A549 (cell line): ENCODE measurements at regions not wholly inside any gene's neighbourhood (a gene's known extent, or its start where the extent isn't known, plus 50 kb on each side); places are given as distances from the start of the nearest gene placed in this dataset.

Source experiments
- ATAC-seq, 2 experiments: fragments of 200-7000 bp in 1 of 2; fragments of >200 bp in 1 of 2; cut with Nextera tagmentation in 1 of 2; cut with Tn5 transposase in 1 of 2; 3 replicates each; pipeline versions ENCODE4 v1.8.0 to v1.9.1; 2018 to 2020; ENCODE audit warnings: mild to moderate bottlenecking in 1 of 2, moderate library complexity in 1 of 2
- CTCF ChIA-PET: fragments of 300-600 bp; sonication (Branson Sonifier 250); formaldehyde crosslinking; extraction: SDS; loops from one replicate; lab custom pipeline; 2021; ENCODE audit warnings: antibody characterized with exemption, inconsistent platforms; lab: Yijun Ruan, JAX
- POLR2A ChIA-PET: fragments of 350-600 bp; formaldehyde crosslinking; extraction: SDS; loops from one replicate; lab custom pipeline; 2021; ENCODE audit warnings: antibody characterized with exemption, inconsistent platforms; lab: Yijun Ruan, JAX
- DNase-seq, 2 experiments: peaks; one replicate each; pipeline versions ENCODE4 v3.0.0 to v3.0.0-alpha.2; 2011 to 2016; ENCODE audit warnings: low read depth in 1 of 2, low spot score in 1 of 2
- FAIRE-seq: peaks from 2 replicates; lab custom pipeline; 2011; peaks lifted over from hg19 to GRCh38; lab: Jason Lieb, UNC
- H3K27ac ChIP-seq, 2 experiments: fragments of >200 bp; sonication (Bioruptor Twin); formaldehyde crosslinking; 3 replicates each; pipeline ENCODE4 v1.5.1; 2016 to 2017
- H3K4me1 ChIP-seq: fragments of >200 bp; sonication (Bioruptor Twin); formaldehyde crosslinking; 3 replicates; pipeline ENCODE4 v1.6.1; 2016
- H3K4me2 ChIP-seq: fragments of >200 bp; sonication (Bioruptor Twin); formaldehyde crosslinking; 3 replicates; pipeline ENCODE4 v1.6.1; 2016
- H3K4me3 ChIP-seq: fragments of >200 bp; sonication (Bioruptor Twin); formaldehyde crosslinking; 3 replicates; pipeline ENCODE4 v1.5.1; 2016
- H3K9me3 ChIP-seq: fragments of >200 bp; sonication (Bioruptor Twin); formaldehyde crosslinking; 3 replicates; pipeline ENCODE4 v1.6.1; 2016
- CBX2 ChIP-seq: fragments of 200-600 bp; sonication (generic); IDR thresholded peaks from 2 replicates; pipeline ENCODE4 v1.6.1; 2016; ENCODE audit warnings: low read depth, mild to moderate bottlenecking, borderline replicate concordance
- CEBPB ChIP-seq, 2 experiments: fragments of >200 bp in 1 of 2; sonication (Bioruptor Twin) in 1 of 2; formaldehyde crosslinking in 1 of 2; IDR thresholded peaks; 2 replicates each; pipeline ENCODE4 v1.6.1; 2012 to 2016
- CHD2 ChIP-seq: fragments of 150-350 bp; IDR thresholded peaks from 2 replicates; pipeline ENCODE4 v1.6.1; 2014; ENCODE audit warnings: low read length; ENCODE audit not compliant: partially characterized antibody
- CHD4 ChIP-seq: fragments of 200-600 bp; sonication (generic); IDR thresholded peaks from 2 replicates; pipeline ENCODE4 v1.6.1; 2016; ENCODE audit warnings: antibody characterized with exemption, mild to moderate bottlenecking, borderline replicate concordance
- EHF ChIP-seq: fragments of 250-450 bp; sonication (Bioruptor Pico); IDR thresholded peaks from 2 replicates; pipeline ENCODE4 v1.5.0; 2020; ENCODE audit warnings: mild to moderate bottlenecking
- FOSL2 ChIP-seq, 2 experiments: fragments of 450-650 bp in 1 of 2; fragments of >200 bp in 1 of 2; sonication (Bioruptor Twin) in 1 of 2; formaldehyde crosslinking; IDR thresholded peaks; 2 replicates each; pipeline versions ENCODE4 v1.5.0 to v1.6.1; 2016 to 2020; ENCODE audit warnings: mild to moderate bottlenecking in 1 of 2, moderate library complexity in 1 of 2
- FOXS1 ChIP-seq: fragments of 250-450 bp; sonication (Bioruptor Pico); IDR thresholded peaks from 2 replicates; pipeline ENCODE4 v1.5.0; 2020; ENCODE audit warnings: mild to moderate bottlenecking, moderate library complexity
- HDAC2 ChIP-seq: fragments of 200-600 bp; sonication (generic); IDR thresholded peaks from 2 replicates; pipeline ENCODE4 v1.6.1; 2016
- HEYL ChIP-seq: fragments of 250-450 bp; sonication (Bioruptor Pico); IDR thresholded peaks from 2 replicates; pipeline ENCODE4 v1.8.0; 2021; ENCODE audit warnings: mild to moderate bottlenecking, moderate library complexity
- HOXA7 ChIP-seq: fragments of 250-450 bp; sonication (Bioruptor Pico); IDR thresholded peaks from 2 replicates; pipeline ENCODE4 v1.5.0; 2020; ENCODE audit warnings: mild to moderate bottlenecking, moderate library complexity
- HOXB13 ChIP-seq: fragments of 250-450 bp; sonication (Bioruptor Pico); IDR thresholded peaks from 2 replicates; pipeline ENCODE4 v1.5.0; 2020; ENCODE audit warnings: low read depth, mild to moderate bottlenecking, moderate library complexity
- JUNB ChIP-seq: fragments of >200 bp; sonication (Bioruptor Twin); formaldehyde crosslinking; IDR thresholded peaks from 2 replicates; pipeline ENCODE4 v1.6.1; 2016
- KDM5A ChIP-seq: fragments of 200-600 bp; sonication (generic); IDR thresholded peaks from 2 replicates; pipeline ENCODE4 v1.6.1; 2016; ENCODE audit warnings: antibody characterized with exemption, mild to moderate bottlenecking
- MAFK ChIP-seq: fragments of 450-650 bp; IDR thresholded peaks from 2 replicates; pipeline ENCODE4 v1.6.1; 2014; ENCODE audit not compliant: partially characterized antibody
- MAZ ChIP-seq: fragments of 150-350 bp; IDR thresholded peaks from 2 replicates; pipeline ENCODE4 v1.6.1; 2014; ENCODE audit warnings: antibody characterized with exemption, low read depth, low read length, borderline replicate concordance
- NFE2L2 ChIP-seq: fragments of 150-350 bp; conservative IDR thresholded peaks from 2 replicates; pipeline ENCODE4 v1.6.1; 2014; ENCODE audit warnings: low read length
- POLR2A ChIP-seq: IDR thresholded peaks from 2 replicates; pipeline ENCODE4 v1.6.1; 2012; ENCODE audit warnings: mild to moderate bottlenecking, low read length
- RCOR1 ChIP-seq: fragments of 150-350 bp; IDR thresholded peaks from 2 replicates; pipeline ENCODE4 v1.6.1; 2014; ENCODE audit warnings: antibody characterized with exemption, low read length, low read depth
- RFX5 ChIP-seq: fragments of 450-650 bp; IDR thresholded peaks from 2 replicates; pipeline ENCODE4 v1.7.1; 2014; ENCODE audit warnings: antibody characterized with exemption, mild to moderate bottlenecking, moderate library complexity
- RNF2 ChIP-seq: fragments of 200-600 bp; sonication (generic); IDR thresholded peaks from 2 replicates; pipeline ENCODE4 v1.6.1; 2016; ENCODE audit warnings: low read depth, mild to moderate bottlenecking, antibody characterized with exemption, moderate library complexity, borderline replicate concordance
- TP53 ChIP-seq: fragments of 250-450 bp; sonication (Bioruptor Pico); IDR thresholded peaks from 2 replicates; pipeline ENCODE4 v1.5.0; 2021; ENCODE audit warnings: mild to moderate bottlenecking, moderate library complexity
- WGBS: methylation state at CpG from one replicate; pipeline ENCODE4 v1.1.6; 2017; ENCODE audit errors: missing lambda C conversion rate; 5-methylcytosine and 5-hydroxymethylcytosine counted together
- TF ChIP-seq, protein P1 (sequence below): IDR thresholded peaks from 2 replicates; pipeline ENCODE4 v1.6.1; 2012
- TF ChIP-seq, protein P2 (sequence below): fragments of 200-600 bp; sonication (generic); IDR thresholded peaks from 2 replicates; pipeline ENCODE4 v1.6.1; 2016; ENCODE audit warnings: antibody characterized with exemption, mild to moderate bottlenecking, moderate library complexity

DNA sequence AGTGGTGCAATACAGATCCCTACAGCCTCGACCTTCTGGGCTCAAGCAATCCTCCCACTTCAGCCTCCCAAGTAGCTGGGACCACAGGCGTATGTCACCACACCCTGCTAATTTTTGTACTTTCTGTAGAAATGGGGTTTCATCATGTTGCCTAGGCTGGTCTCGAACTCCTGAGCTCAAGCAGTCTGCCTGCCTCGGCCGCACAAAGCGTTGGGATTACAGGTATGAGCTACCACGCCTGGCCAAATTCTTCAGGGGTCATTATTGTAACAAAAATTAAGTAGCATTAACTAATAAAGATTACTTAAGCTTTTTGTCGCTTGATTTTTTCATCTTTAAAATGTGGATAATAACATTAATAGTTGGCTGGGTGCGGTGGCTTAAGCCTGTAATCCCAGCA, 195.3 kb upstream of the IER5L start:
- no peak overlapping the region for H3K4me2 ChIP-seq
- no peak overlapping the region for H3K4me3 ChIP-seq
- ChIA-PET CTCF (interaction anchor here (0.6 to 0.9 kb wide), 4 partner anchors 12 to 235 kb away, joined by 3 to 4 read pairs (median 3); no protein-coding TSS in a partner anchor), POLR2A (no interaction called here)
- H3K9me3 ChIP-seq, result peaks cover 16% of the 10 kb centered on the region
- ATAC-seq, result no peak
- 86% methylated on average over 9 of the region's 9 CpGs for WGBS
- TF ChIP-seq MAZ (no peak), RNF2 (no peak), NFE2L2 (no peak), TP53 (CRISPR knock-in tag) (no peak), CBX2 (no peak), EHF (CRISPR knock-in tag) (no peak), MAFK (no peak), RFX5 (no peak), CHD2 (no peak), HEYL (no peak), HDAC2 (no peak), HOXB13 (CRISPR knock-in tag) (no peak), CEBPB (IDR thresholded peaks at IDR 0.05) (no peak)
- TF ChIP-seq, protein P1, sequence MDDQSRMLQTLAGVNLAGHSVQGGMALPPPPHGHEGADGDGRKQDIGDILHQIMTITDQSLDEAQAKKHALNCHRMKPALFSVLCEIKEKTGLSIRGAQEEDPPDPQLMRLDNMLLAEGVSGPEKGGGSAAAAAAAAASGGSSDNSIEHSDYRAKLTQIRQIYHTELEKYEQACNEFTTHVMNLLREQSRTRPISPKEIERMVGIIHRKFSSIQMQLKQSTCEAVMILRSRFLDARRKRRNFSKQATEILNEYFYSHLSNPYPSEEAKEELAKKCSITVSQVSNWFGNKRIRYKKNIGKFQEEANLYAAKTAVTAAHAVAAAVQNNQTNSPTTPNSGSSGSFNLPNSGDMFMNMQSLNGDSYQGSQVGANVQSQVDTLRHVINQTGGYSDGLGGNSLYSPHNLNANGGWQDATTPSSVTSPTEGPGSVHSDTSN, result no peak
- H3K27ac ChIP-seq, result no peak overlapping the region
- DNase-seq, result no peak
- no peaks in the 10 kb centered on the region for H3K4me1 ChIP-seq
- FAIRE-seq, result no peak

DNA sequence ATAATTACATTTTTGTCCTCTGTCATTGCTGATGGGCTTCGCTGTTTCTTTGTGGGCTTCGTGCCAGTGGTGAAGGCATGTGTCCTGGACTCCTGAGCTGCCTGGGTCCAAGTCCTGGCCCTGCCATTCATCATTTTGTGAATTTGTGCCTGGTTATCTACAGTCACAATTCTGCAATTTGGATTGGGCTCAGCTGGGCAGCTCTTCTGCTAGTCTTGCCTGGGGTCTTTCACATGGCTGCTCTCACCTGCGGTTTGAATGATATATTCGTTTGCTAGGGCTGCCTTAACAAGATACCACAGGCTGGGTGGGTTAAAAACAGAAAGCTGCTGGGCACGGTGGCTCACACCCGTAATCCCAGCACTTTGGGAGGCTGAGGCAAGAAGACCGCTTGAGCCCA, 192.7 kb upstream of the IER5L start:
- FAIRE-seq, result no peak
- WGBS, result 66% methylated on average over 7 of the region's 7 CpGs
- ChIA-PET POLR2A (no interaction called here), CTCF (interaction anchor here (0.6 to 1.8 kb wide), 7 partner anchors 8 to 1721 kb away, joined by 3 to 5 read pairs (median 3); no protein-coding TSS in a partner anchor)
- DNase-seq, result no peak
- H3K4me2 ChIP-seq, result no peak overlapping the region
- no peak for TF ChIP-seq HOXB13 (CRISPR knock-in tag)
- no peak for TF ChIP-seq POLR2A
- TF ChIP-seq, protein P2, sequence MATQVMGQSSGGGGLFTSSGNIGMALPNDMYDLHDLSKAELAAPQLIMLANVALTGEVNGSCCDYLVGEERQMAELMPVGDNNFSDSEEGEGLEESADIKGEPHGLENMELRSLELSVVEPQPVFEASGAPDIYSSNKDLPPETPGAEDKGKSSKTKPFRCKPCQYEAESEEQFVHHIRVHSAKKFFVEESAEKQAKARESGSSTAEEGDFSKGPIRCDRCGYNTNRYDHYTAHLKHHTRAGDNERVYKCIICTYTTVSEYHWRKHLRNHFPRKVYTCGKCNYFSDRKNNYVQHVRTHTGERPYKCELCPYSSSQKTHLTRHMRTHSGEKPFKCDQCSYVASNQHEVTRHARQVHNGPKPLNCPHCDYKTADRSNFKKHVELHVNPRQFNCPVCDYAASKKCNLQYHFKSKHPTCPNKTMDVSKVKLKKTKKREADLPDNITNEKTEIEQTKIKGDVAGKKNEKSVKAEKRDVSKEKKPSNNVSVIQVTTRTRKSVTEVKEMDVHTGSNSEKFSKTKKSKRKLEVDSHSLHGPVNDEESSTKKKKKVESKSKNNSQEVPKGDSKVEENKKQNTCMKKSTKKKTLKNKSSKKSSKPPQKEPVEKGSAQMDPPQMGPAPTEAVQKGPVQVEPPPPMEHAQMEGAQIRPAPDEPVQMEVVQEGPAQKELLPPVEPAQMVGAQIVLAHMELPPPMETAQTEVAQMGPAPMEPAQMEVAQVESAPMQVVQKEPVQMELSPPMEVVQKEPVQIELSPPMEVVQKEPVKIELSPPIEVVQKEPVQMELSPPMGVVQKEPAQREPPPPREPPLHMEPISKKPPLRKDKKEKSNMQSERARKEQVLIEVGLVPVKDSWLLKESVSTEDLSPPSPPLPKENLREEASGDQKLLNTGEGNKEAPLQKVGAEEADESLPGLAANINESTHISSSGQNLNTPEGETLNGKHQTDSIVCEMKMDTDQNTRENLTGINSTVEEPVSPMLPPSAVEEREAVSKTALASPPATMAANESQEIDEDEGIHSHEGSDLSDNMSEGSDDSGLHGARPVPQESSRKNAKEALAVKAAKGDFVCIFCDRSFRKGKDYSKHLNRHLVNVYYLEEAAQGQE, result no peak
- no peak for TF ChIP-seq JUNB
- TF ChIP-seq RCOR1, result no peak
- TF ChIP-seq KDM5A, result no peak
- TF ChIP-seq NFE2L2, result no peak
- no peak for TF ChIP-seq FOXS1 (CRISPR knock-in tag)
- no peak for TF ChIP-seq FOSL2 (IDR thresholded peaks at IDR 0.05)
- no peak for TF ChIP-seq FOSL2 (CRISPR knock-in tag; IDR thresholded peaks at IDR 0.05)
- TF ChIP-seq HOXA7 (CRISPR knock-in tag), result no peak
- TF ChIP-seq CHD4, result no peak
- no peaks in the 10 kb centered on the region for H3K4me1 ChIP-seq
- H3K4me3 ChIP-seq, result no peak overlapping the region
- ATAC-seq, result no peak
- H3K27ac ChIP-seq, result no peak overlapping the region
- peaks cover 16% of the 10 kb centered on the region for H3K9me3 ChIP-seq
